HG02763 (cell line): ENCODE measurements at regions not wholly inside any gene's neighbourhood (a gene's known extent, or its start where the extent isn't known, plus 50 kb on each side); places are given as distances from the start of the nearest gene placed in this dataset.

Experiments
- ATAC-seq: cut with Tn5 transposase; IDR thresholded peaks from one replicate; pipeline ENCODE4 v1.9.1; 2021; ENCODE audit warnings: mild to moderate bottlenecking, moderate library complexity; ENCODE audit not compliant: unreplicated experiment

DNA sequence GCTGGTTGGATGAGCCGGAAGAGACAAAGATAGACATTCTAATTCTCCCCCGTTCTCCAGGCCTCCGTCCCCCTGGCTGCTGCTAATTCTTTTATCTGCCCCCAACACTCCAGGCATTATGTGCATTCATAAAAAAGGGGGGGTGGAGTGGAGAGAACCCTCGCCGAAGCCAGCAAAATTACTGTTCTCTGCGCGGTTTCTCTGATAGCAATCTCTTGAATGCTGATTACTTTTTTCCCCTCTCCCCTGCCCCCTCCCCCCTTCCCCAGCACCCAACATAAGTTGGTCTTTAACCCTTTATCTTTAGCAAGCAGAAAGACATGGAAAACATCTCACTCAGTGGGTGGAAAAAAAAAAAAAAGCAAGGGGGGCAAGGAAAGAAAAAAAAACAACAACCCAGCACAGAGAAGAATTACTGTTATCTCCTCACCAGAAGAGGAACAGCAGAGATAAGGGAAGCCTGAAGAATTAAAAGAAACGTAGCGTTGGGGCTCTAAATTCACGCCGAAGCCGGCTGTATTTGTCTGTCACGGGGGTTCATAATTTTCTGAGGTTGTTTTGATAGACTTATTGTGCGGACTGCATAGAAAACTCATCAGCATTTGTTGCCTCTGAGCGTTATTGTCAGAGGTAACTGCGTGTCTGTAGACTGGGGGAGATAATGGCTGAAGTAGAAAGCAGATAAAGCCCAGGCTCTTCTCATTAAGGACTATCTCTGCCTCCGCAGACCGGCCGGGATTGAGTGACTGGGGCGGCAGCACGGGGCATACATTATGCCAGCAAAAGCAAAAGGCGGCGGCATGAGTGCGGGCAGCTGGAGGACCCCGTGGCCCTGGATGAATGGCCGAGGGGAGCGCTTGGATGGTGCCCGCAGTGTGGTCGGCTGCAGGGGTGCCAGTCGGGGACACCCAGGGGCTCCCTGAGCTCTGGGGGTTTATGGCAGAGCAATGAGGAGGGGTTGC lies 126.9 kb downstream of the MRM1 start:
- no peak for ATAC-seq

GRCh38 chr17:36730095-36730808 lies 128.9 kb downstream of the MRM1 start:
- ATAC-seq: no peak

GRCh38 chr17:36730857-36731490 lies 129.6 kb downstream of the MRM1 start:
- ATAC-seq: no peak

DNA sequence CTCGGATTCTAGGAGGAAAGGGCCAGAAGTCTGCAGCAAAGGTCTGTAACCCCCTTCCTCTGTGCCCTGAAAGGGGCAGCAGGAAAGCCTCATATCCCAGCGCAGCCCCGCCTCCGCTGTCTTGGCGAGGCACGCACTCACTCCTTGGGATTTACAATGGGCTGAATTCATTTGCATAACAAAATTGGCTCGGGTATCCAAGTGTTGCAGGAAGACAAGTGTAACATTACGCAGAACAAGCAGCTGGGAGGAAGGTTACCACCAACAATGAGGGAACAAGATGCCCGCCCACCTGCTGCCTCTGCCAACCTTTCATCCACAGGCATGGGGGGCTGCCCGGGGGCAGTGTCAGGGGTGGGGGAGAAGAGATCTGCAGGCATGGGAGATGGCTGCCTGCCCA lies 130.4 kb downstream of the MRM1 start:
- ATAC-seq: no peak

GRCh38 chr17:36732351-36732750 lies 131.0 kb downstream of the MRM1 start:
- ATAC-seq: no peak

DNA sequence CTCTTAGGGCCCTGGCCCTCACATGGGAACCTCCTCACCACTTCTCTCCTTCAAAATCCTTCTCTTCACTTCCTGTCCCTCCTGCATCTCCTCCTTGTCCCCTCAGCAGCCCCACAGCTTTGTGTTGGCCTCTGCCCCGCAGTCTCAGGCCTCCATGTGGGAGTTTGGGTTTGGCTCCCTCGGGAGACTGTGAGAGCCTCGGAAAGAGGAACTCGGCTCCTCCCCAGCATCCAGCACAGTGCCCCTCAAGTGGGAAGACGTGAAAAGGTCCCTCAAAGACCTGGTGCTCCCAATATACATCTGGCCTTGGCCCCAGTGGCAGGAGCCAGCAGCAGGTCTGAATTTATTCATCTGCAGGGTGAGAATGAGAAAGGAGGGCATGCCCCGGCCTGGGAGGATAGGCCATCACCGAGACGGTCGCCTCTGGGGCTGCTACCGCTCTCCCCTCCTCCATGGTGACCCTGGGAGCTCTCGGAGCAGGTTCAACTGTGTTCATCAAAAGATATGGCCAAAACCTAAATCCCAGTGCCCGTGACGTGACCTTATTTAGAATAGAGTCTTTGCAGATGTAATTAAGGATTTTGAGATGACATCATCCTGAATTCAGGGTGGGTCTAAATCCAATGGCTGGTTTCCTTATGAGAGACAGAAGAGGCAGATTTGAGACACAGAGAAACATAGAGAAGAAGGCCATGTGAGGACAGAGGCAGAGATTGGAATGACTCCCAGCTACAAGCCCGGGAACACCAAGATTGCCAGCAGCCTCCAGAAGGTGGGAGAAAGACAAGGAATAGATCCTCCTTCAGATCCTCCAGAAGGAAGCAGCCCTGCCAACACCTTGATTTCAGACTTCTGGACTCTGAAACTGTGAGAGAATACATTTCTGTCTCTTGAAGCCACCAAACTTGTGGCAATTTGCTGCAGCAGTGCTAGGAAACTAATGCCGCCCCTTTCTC lies 135.1 kb downstream of the MRM1 start:
- no peak for ATAC-seq

- no peak for ATAC-seq
Measured at GRCh38 chr17:36739208-36739607, 137.8 kb downstream of the MRM1 start.

DNA sequence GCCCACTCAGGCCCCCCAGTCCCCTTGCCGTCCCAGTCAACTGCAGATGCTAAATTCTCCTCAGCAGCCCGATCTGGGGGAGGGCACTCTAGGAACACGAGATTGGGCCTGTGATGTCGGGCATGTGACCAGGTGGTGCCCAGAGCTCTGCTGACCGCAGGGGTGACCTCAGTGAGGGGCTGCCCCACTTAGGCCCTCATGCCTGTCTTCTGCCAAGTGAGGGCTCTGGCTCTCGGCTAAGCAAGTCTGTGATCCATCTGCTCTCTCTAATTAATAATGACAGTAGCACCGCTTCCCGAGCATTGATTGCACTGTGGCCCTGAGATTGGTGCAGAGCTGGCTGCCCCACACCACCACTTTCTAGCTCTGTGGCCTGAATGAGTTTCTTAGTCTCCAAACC lies 138.8 kb downstream of the MRM1 start:
- ATAC-seq: no peak

DNA sequence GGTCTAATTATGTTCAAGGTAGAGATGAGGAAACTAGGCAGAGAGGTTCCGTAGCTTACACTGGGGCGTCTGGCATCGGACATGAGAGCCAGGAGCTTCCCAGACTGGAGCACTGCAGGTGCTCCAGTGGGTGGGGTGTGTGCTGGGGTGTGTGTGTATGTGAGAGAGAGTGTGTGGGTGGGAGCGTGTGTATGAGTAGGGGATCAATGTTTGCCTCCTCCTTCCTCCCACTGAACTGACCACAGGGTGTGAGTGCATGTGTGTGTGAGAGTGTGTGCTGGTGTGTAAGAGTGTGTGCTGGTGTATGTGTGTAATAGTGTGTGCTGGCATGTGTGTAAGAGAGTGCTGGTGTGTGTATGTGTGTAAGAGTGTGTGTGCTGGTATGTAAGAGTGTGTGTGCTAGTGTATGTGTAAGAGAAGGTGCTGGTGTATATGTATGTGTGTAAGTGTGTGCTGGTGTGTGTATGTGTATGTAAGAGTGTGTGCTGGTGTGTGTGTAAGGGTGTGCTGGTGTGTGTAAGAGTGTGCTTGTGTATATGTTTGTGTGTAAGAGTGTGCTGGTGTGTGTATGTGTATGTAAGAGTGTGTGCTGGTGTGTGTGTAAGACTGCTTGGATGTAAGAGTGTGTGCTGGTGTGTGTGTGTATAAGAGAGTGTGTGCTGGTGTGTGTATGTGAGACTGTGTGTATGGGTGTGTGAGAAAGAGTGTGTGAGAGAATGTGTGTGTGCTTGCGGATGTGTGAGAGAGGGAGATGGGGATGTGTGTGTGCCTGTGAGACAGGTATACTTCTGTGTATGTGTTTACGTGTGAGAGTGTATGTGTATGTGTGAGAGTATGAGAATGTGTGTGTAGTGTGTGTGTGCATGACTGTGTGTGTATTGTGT lies 139.9 kb downstream of the MRM1 start:
- no peak for ATAC-seq

DNA sequence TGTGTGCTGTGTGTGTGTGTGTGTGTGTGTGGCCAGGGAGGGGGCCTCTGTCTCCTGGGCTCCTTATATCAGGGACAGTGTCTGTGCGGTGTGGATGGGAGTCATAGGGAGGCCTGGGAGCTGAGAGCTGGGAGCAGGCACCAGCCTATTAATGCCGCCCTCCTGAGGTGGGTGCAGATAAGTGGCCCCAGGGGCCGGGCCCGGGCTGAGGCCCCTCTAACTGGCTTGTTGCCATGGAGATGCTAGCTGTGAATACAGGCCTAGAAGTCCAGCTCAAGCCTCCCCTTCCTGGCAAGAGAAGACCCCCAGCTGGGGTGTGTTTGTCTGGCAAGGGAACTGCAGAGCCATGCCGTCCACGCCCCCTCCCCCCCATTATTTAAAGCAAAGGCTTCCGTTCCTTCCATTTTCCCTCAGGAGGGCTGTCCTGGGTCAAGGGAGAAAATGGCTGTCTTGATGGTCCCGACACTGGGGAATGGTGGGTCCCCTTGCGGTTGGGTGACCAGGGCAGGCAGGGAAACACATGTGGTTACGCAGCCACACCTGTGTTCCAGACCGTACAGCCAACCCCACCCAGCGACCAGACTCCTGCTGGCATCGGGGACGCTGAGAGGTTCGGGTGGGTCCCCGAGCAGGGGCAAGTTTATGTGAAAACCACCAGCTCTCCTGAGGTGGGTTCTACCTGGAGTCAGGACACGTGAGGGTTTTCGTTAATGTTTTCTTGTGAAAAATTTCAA lies 141.1 kb downstream of the MRM1 start:
- ATAC-seq: no peak

GRCh38 chr17:36743130-36743529 lies 141.7 kb downstream of the MRM1 start:
- no peak for ATAC-seq

DNA sequence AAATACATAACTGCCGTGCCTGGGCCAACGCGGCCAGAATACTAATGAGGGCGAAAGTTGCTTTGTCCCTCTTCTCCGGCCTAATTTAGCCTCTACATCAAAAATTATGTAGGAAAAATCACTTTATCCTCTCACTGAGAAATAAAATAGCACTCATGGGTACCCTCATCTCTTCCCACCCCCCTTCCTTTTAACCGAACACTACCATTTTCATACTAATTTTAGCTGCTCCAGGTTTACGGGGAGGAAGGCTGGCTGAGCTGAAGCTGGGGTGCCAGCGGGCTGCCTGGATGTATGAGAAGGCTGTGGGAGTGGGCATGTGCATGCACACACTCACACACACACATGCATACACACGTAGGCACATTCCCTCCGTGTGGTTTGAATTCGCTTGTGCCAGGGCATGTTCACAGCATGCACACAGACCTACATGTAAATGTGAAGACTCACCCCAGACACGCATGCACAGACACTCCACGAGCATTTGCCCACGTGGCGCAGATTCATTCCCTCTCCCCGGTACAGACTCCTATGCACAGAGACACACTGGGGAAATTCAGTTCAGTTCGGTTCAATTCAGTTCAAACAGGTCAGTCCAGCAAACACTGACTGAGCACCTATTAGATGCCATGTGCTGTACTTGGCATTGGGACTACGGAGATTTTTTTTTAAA lies 145.1 kb downstream of the MRM1 start:
- no peak for ATAC-seq

DNA sequence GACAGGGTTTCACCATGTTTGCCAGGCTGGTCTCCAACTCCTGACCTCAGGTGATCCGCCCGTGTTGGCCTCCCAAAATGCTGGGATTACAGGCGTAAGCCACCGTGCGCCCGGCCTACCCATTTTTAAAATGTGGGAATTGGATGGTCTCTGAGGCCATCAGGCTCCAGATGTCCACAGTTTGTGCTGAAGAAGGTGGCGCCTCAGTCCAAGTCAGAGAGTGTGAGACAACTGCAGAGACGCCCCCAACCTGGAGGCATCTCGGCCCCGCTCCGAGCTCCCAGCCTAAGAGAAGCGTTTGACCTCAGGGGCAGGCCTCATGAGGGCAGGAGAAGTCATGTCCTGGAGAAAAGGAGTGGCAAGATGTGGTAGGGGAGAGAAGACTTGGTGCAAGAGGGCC lies 146.5 kb downstream of the MRM1 start:
- ATAC-seq: no peak

DNA sequence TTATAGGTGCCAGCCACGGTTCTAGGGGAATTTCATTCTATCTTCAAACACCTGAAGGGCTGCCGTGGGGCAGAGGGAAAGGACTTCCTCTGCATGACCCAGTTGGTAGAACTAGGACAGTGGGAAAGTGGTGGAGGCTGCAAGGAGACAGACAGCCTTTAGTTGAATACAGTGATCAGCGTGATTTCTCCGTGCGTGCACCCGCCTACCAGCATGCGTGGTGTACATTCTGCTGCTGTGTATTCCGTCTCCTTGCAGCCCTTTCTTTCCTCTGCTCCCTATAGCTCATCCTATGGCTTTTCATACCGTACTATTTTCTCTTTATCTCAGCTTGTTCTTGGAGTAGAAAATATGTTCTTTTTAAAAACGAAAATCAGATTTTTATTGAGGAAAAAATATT lies 146.9 kb downstream of the MRM1 start:
- ATAC-seq: no peak

DNA sequence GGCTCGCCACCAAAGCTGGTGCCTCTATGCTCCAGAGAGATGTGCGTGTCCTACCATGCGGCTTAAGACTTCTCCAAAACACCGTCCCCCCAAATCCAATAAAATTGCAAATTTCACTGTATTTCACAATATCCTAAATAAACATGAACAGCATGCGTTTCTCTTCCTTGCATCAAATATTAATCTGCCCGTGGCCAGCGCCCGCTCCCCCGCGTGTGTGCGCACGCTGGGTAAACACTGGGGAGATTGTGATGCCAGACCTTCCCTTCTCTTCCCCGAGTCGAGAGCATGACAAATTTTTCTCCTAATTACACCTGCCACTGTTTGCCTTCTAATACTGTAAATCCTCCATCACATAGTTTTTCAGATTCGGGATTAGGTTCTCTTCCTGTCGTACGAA lies 148.1 kb downstream of the MRM1 start:
- no peak for ATAC-seq

DNA sequence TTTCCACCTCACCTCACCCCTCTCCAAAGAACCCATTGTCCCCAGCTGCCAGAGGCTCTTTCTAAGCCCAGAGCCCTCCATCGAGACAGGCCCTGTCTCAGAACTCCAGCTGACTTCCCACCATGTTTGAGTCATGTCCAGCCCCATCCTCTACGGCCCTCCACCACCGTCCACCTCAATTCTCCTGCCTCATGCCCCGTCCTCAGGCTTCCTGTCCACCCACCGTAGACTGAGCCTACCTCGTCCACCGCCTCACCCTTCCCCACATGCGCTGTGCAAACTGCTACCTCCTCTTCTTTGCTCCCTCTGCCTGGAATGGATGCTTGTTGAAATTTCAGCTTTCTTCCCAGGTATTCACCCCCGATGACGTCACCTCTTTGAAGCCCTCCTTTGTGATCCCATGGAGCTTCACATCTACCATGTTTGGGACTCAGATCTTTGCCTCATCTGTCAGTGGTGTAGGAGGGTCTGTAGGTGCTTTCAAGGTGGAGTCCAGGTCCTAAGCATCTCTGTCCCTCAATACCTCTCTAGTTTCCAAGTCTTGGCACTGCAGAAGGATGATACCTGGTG lies 149.0 kb downstream of the MRM1 start:
- ATAC-seq: no peak

GRCh38 chr17:36752096-36752888 lies 150.9 kb downstream of the MRM1 start:
- ATAC-seq: no peak
